Frontal cortex (tissue), 3 donors: ENCODE measurements at regions not wholly inside any gene's neighbourhood (a gene's known extent, or its start where the extent isn't known, plus 50 kb on each side); places are given as distances from the start of the nearest gene placed in this dataset.
"Not testable (repeated sequence)": the region's sequence is repeated elsewhere in the genome, so short reads cannot be mapped to it uniquely, and the experiment has no call there.

Source experiments
- DNase-seq, 2 donors: peaks; one replicate each; pipeline ENCODE4 v3.0.0; 2012; ENCODE audit warnings: low spot score in 2 of 2
- FAIRE-seq: peaks from 2 replicates; lab custom pipeline; 2012; peaks lifted over from hg19 to GRCh38; lab: Jason Lieb, UNC
- donor health status: control.
- donor health status: control.
- donor health status: control.

DNA sequence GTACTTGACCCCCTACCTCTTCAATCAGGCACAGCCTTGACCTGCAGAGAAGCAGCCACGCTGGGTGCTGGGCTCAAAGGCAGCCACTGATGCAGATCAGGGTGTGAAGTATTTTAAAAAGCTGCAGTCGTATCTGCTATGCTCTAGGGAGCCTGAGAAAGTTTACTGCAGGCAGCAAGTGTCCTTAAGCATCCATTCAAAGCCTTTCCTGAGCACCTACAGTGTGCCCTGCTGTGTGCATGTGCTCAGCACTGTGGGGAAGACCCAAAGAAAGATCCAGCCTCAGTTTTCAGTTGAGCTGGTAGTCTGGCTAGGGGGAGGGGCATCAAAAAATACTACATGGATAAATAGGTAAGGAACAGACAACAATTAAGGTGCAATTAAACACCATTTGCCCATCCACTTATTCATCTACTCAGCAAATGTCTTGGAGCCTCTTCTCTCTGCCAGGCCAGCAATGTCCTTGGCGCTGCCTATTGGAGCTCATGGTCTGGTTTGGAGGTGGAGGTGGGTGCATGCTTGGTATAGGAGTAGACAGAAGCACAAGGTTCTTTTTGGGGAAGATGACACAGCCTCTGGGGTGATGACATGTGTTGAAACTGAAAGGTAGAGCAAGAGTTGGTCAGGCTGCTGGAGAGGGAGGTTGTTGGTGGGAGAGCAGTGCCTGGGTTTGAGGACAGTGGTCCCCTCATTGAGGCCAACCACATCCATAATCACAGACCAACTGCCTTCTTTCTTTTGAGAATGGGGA is 85.9 kb upstream of the PRR23C start:
- DNase-seq (no peak), FAIRE-seq (no peak)

DNA sequence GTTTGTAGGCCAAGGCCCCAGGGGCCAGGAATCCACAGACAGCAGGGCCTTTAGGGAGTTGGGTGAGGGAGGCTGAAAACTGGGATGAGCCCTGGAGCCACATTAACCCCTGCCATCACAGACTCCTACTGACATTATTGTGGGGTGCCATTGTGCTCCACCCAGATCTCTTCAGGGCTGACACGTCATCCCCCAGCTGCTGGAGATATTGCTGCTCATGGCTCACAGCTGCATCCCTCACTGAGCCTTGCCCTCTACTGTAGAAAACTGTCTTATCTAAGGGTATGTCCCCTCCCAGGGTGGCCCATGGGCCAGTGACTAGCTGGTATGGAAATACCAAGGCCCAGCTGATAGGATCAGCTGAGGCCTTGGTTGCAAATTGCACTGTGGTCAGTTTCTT is 87.3 kb upstream of the PRR23C start:
- FAIRE-seq (no peak), DNase-seq (no peak)

DNA sequence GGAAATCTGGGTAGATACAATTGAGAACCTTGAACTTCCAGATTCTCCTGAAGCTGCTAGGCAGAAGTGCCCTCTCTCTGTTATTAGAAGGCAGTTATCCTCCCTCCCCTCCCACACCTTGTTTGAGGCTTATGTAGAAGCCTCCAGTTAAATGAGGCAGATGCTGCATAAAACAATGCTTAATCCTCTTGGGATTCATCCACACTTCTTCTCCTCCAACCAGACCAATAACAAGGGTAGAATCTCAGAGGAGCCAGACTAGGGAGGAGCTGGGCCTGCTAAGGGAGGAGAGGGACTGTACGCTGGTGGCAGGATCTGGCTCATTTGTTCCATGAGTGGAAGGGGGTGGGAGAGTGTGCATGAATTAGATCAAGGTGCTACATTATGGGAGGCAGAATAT is 88.3 kb upstream of the PRR23C start:
- no peak for FAIRE-seq
- DNase-seq, result no peak

DNA sequence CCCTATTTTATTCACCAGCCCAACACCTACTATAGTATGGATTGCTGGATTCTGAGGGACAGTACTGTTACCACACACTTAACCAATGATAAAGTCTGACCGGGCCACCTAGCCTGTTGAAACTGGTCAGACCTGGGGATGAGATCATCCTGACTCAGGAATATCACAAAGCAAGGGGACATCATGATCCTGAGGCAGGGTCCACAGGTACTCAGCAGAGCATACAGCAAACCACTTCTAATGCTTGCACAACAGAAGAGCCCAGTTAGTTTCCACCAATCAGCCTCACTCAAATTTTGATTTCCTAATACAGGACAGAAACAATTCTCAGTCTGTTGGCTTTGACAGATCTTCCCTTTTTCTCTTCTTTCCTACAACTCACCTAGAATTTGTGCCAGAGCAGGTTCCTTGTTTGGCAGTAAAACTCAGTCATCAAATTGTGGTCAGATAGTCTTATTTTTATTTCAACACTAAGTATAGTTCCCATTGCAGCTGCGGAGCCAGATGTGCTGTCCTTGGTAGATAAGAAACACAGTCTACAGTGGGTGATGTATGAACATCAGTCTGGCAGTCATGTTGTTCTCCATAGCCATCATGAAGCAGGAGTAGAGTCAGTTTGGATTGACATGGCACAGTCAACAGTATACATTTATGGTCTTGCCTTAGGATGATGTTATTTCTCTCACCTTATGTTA is 90.1 kb upstream of the PRR23C start:
- DNase-seq, result no peak
- no peak for FAIRE-seq

DNA sequence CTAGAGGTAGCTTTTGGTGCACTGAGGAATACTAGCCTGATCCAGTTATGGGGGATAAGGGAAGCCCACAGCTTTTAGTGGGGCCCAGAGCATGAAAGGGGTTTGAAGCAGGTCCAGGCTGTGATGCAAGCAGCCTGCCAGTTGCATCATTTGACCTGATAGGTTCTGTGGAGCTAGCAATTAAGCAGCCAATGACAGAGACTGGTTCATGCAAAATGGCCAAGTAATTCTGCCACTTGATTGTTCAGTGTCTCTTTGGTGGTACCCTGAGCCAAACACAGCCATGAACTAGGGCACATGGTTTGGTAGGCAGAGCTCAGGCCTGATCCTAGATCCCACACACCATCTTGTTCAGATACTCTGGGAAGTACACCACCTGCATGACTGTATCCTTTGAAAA is 91.0 kb upstream of the PRR23C start:
- no peak for DNase-seq
- no peak for FAIRE-seq

DNA sequence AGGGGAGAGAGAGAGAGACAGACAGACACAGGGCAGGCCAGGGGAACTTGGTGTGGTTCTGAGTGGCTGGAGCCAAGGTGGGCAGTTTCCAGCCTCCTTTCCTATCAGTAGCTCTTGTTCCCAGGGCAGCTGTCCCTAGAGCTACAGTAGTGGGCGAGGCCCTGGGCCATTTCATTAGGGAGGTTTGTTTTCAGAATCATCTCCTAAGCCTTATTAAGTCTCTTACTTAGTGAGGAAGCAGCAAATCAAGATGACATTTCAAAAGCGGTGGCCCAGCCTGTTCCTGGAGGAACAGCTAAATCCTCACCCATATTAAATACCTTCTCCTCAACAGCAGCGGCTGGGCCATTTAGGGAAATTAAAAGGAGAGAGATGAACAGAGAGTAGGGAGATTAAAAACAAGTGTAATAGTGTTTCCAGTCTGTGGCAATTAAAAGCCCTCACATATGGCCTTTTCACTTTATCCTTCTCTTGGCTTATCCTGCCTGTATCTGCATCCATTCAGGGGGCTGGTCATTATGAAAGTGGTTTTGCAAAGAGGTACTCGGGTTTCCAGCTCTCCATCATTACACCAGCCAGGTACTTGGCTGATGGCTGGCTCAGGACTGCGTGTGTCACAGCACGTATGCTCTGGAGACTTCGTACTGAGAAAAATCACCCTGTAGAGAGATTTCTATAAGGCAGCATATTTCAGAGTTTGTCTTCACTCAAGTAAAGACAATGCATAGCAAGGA is 91.9 kb upstream of the PRR23C start:
- DNase-seq, result no peak
- no peak for FAIRE-seq

DNA sequence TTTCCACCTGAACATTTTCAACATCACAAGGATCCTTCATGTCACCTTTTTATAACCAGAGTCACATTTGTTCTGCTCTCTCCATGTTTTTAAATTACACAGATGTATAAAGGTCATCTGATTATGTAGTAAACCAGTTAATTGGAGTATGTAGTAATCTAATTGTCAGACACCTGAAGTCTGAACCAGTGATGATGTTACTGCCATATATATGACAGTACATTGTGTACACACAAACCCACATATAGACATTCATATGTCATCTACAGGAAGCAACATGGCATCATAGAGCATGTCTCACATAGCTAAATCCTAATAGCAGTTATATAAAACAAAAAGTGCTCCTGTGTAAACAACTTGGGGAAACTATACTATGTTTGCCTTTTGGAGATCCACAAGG is 95.9 kb upstream of the PRR23C start:
- FAIRE-seq, result no peak
- no peak for DNase-seq

DNA sequence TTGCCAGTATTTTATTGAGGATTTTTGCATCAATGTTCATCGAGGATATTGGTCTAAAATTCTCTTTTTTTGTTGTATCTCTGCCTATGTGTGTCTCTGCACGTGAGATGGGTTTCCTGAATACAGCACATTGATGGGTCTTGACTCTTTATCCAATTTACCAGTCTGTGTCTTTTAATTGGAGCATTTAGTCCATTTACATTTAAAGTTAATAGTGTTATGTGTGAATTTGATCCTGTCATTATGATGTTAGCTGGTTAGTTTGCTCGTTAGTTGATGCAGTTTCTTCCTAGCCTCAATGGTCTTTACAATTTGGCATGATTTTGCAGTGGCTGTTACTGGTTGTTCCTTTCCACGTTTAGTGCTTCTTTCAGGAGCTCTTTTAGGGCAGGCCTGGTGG is 101.3 kb upstream of the PRR23C start:
- not testable (repeated sequence) for FAIRE-seq, DNase-seq

DNA sequence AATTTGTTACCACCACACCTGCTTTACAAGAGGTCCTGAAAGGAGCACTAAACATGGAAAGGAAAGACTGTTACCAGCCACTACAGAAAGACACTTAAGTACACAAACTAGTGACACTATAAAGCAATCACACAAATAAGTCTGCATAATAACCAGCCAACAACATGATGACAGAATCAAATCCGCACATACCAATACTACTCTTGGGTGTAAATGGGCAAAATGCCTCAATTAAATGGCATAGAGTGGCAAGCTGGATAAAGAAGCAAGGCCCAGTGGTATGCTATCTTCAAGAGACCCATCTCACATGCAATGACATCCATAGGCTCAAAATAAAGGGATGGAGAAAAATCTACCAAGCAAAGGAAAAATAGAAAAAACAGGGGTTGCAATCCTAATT is 106.8 kb upstream of the PRR23C start:
- FAIRE-seq (no peak), DNase-seq (no peak)

DNA sequence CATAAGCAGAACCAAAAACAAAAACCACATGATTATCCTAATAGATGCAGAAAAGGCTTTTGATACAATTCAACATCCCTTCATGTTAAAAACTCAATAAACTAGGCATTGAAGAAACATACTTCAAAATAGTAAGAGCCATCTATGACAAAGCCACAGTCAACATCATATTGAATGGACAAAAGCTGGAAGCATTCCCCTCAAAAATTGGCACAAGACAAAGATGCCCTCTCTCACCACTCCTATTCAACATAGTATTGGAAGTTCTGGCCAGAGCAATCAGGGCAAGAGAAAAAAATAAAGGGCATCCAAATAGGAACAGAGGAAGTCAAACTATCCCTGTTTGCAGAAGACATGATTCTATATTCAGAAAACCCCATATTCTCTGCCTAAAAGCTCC is 108.7 kb upstream of the PRR23C start:
- not testable (repeated sequence) for FAIRE-seq

DNA sequence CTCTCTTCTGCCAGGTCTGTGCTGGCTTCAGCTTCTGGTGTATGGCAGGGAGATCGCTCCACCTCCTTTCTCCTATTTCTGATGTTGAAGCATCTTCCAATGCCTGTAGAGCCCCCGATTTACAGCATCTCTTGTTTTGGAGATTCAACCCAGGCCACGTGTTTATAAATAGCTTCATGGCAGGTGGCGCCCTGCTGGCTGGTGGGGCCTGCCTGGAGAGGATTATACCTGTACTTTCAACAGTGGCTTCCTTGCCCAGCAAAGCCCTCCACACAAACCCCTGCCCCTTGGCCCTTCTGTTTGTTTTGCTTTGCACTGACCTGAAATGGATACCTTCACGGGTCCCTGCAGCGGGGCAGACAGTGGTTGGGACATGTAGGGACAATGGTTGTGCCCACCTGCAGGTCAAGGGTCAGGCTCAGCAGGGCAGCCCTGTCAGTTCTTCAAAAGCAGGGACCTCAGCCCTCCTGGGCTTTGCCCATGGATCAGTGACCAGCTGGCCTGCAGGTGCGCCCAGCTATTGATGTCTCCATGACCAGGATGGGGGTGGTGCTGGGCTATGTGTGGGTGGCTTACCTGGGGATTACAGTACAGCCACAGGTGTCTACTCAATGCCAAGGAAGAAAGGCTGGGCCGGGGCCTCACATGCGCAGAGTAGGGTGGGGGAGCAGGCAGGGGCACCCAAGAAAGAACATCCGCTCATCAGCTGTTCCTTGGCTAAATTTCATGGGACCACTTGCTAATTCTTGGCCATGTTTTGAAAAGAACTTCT is 112.7 kb upstream of the PRR23C start:
- FAIRE-seq (no peak), DNase-seq (no peak)

More for the DNA sequence above, 108.7 kb upstream of the PRR23C start:
- DNase-seq, result not testable (repeated sequence)

DNA sequence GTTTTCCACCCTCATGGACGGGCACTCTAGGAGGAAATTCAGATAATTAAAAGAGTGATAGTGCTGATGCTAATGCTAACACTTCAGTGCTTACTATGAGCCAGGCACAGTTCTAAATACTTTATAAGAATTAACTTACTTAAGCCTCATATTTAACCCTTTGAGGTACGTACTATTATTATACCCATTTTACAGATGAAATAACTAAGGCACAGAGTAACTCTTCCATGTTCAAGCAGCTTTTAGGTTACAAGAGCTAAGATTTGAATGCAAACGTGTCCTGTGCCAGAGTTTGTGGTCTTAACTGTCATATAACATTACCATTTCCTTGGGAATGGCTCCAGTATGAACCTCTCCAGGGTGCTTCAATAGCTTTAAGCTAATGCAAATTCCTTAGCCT is 114.7 kb upstream of the PRR23C start:
- no peak for DNase-seq

DNA sequence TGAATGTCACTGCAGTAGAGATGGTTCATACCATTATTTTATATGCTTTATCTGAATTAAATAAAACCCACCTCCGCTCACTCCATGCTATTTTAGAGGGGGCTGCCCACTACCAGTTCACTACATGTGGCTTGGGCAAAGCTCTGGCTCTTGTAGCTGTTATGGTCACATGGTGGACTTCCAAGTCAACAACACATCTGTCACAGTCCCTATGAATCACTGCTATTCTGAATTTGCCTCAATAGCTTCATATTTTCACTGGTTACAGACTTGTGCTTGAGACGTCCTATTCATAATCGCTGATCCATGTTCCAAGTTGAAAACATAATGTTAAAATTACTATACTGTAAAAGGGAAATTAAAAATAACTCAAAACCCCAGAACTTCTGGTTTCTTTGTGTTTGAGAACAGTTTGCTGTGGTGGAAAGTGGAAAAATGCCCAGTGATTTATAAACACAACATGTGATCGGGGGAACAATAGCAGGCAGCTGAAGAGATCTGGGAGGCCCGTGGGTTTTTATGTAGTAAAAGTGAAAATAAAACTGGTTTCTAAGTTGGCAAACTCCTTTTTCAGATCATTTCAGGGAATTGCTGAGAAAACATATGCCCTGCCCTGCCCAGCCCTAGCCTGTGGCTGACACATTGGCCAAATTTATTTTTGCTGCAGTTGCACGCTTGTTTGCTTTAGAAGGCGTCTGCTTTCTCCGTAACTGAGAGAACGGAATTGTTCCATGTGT is 128.8 kb upstream of the PRR23C start:
- peak in 1 of 2 donors; percentile 39 for DNase-seq
- peak; percentile 74 for FAIRE-seq

More for the DNA sequence above, 114.7 kb upstream of the PRR23C start:
- FAIRE-seq, result no peak

DNA sequence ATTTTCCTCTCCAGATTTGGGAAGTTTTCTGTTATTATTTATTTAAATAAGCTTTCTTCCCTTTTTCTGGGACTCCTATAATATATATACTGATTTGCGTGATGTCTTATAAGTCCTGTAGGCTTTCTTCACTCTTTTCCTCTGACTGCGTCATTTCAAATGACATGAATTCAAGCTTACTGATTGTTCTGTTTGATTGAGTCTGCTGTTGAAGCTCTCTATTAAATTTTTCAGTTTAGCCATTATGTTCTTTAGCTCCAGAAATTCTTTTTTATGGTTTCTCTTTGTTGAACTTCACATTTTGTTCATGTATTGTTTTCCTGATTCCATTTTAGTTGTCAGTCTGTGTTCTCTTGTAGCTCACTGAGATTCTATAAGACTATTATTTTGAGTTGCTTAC is 135.8 kb upstream of the PRR23C start:
- DNase-seq (no peak), FAIRE-seq (no peak)

DNA sequence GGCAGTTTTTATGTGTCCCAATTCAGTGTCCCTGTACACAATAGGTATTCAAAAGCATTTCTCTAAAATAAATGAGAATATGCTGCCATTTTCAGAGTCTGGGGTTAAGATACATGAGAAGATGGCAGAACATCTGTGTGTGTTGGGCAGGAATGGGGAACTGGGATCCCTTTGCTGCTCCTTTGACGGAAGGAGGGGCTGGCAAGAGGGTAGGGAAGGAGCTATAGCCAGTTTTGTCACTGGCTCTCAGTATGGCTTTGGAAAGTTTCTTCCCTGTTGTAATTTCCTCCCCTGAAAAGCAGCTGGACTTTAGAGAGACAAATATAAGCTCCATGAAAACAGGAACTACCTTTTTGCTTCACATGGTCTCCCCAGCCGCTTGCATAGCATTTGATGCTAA is 137.5 kb upstream of the PRR23C start:
- DNase-seq (no peak), FAIRE-seq (no peak)

DNA sequence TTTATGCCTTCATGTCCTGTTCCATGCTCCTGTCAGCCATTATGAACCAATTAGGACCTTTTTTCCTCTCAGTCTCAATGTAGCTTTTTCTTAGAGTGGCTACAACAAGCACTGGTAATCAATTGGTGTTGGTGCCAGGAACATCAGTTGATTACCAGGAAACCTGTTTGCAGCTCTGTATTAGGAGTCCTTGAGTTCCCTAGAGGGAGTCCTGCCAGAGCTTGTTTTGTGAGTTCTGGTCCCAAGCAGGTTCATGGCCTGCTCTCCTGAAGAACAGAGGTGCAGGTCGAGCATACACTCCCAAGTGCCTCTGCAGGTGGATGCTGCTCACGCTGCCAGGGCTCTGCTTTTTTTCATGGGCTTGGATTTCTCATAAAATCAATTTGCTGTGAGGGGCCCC is 137.9 kb upstream of the PRR23C start:
- no peak for DNase-seq
- no peak for FAIRE-seq

DNA sequence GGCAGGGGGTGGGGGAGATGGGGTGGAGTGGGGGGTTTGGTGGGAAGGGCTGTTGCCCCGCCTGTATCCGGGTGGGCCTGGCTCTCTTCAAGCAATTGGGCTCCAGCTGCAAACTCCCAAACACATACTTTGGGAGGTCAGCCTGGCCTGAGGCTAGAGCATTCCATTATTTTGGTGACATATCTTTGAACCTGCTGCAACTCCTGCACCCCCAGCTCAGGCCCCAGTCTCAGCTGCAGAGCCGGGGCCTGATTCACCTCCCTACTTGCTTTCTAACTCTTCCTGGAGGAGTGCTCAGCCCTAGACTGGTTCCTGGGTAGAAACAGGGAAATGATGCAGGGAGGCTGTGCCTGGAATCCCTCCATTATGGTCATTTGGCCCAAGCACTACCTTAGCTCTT is 140.8 kb upstream of the PRR23C start:
- FAIRE-seq, result no peak

DNA sequence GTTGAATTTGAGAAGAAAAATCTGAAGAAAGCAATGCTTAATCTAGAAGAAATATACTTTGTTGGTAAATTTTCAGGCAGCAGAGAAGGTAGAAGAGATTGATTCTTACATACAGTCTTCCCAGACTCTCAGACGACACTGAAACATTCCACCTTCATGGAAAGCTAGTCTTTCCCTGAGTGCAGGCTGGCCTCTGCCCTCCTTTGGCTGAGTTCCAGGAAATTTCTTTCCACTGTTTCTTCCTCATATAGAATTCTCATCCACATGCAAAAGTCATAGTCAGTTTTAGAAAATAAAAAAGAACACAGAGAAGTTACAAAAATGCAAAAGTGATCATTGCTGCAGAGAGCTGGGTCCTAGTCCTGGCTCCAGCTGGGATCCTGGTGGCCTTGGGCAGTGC is 142.5 kb upstream of the PRR23C start:
- no peak for DNase-seq
- FAIRE-seq, result no peak

More for the DNA sequence above, 140.8 kb upstream of the PRR23C start:
- DNase-seq, result no peak

DNA sequence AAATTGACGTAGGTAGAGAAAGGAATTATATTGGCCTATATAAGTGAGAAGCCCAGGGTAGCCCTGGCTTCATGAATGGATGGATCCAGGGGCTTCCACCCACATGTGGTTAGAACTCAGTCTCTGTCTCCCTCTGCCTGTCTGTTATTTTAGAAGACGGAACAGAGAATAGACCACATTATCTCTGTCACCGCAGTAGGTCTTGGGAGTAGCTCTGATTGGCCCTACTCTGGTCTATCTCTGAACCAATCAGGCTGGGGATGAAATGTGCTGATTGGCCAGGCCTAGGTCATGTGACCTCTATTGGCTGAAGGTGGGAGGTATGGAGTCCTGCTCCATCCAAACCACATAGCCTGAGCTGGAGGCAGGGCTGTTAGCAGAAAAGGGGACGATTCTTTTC is 143.0 kb upstream of the PRR23C start:
- no peak for DNase-seq
- no peak for FAIRE-seq

DNA sequence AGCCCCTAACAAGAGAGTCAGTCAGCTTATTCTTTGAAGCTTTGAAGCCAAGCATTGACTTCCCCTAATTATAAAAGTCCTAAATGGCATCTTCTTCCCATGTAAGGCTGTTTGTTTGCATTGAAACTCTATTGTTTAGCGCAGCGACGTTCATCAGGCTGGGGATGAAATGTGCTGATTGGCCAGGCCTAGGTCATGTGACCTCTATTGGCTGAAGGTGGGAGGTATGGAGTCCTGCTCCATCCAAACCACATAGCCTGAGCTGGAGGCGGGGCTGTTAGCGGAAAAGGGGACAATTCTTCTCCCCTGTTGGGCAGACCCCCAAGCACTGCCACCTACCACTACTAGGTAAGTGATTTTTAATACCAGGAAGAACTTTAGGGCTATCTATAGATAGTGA is 145.3 kb upstream of the PRR23C start:
- DNase-seq, result no peak
- FAIRE-seq, result no peak
